ENCODE measurements at regions not wholly inside any gene's neighbourhood (a gene's known extent, or its start where the extent isn't known, plus 50 kb on each side); places are given as distances from the start of the nearest gene placed in this dataset.

GRCh38 chr1:195617106-195617505 lies 991.1 kb downstream of the KCNT2 start:
- intact Hi-C loops (cut with DNase I), result no loop called here
- no peak for DNase-seq (ENCODE audit: low spot score)

- intact Hi-C loops (cut with DNase I), result no loop called here
- DNase-seq (ENCODE audit: low spot score), result no peak
Measured at GRCh38 chr1:195608883-195609282, 999.4 kb downstream of the KCNT2 start.

- intact Hi-C loops (cut with DNase I), result no loop called here
- no peak for DNase-seq (ENCODE audit: low spot score)
Measured at GRCh38 chr1:195606483-195606882, 1001.8 kb downstream of the KCNT2 start.

GRCh38 chr1:195604287-195604686 lies 1004.0 kb downstream of the KCNT2 start:
- intact Hi-C loops (cut with DNase I), result no loop called here

GRCh38 chr1:195597891-195598290 lies 1010.3 kb downstream of the KCNT2 start:
- no peak for DNase-seq (ENCODE audit: low spot score)
- intact Hi-C loops (cut with DNase I), result no loop called here

More at GRCh38 chr1:195604287-195604686, 1004.0 kb downstream of the KCNT2 start:
- DNase-seq (ENCODE audit: low spot score), result no peak

- no peak for DNase-seq (ENCODE audit: low spot score)
- intact Hi-C loops (cut with DNase I), result no loop called here
Measured at GRCh38 chr1:195594773-195595172, 1013.5 kb downstream of the KCNT2 start.

- intact Hi-C loops (cut with DNase I), result no loop called here
- no peak for DNase-seq (ENCODE audit: low spot score)
Measured at GRCh38 chr1:195594322-195594721, 1013.9 kb downstream of the KCNT2 start.

- intact Hi-C loops (cut with DNase I), result no loop called here
- no peak for DNase-seq (ENCODE audit: low spot score)
Measured at GRCh38 chr1:195591917-195592672, 1016.1 kb downstream of the KCNT2 start.

GRCh38 chr1:195590649-195591048 lies 1017.6 kb downstream of the KCNT2 start:
- no peak for DNase-seq (ENCODE audit: low spot score)
- intact Hi-C loops (cut with DNase I), result no loop called here

- intact Hi-C loops (cut with DNase I), result no loop called here
Measured at GRCh38 chr1:195584870-195585624, 1023.2 kb downstream of the KCNT2 start.

GRCh38 chr1:195580988-195581387 lies 1027.3 kb downstream of the KCNT2 start:
- no peak for DNase-seq (ENCODE audit: low spot score)
- intact Hi-C loops (cut with DNase I), result no loop called here

More at GRCh38 chr1:195584870-195585624, 1023.2 kb downstream of the KCNT2 start:
- DNase-seq (ENCODE audit: low spot score), result no peak

GRCh38 chr1:195577748-195578147 lies 1030.5 kb downstream of the KCNT2 start:
- DNase-seq (ENCODE audit: low spot score), result no peak
- intact Hi-C loops (cut with DNase I), result no loop called here

GRCh38 chr1:195576641-195577040 lies 1031.6 kb downstream of the KCNT2 start:
- no peak for DNase-seq (ENCODE audit: low spot score)
- intact Hi-C loops (cut with DNase I), result no loop called here

GRCh38 chr1:195574511-195574910 lies 1033.7 kb downstream of the KCNT2 start:
- DNase-seq (ENCODE audit: low spot score), result no peak
- intact Hi-C loops (cut with DNase I), result no loop called here

- DNase-seq (ENCODE audit: low spot score), result no peak
- intact Hi-C loops (cut with DNase I), result no loop called here
Measured at GRCh38 chr1:195569934-195570333, 1038.3 kb downstream of the KCNT2 start.

GRCh38 chr1:195568389-195568788 lies 1039.9 kb downstream of the KCNT2 start:
- no peak for DNase-seq (ENCODE audit: low spot score)
- intact Hi-C loops (cut with DNase I), result no loop called here

- intact Hi-C loops (cut with DNase I), result no loop called here
- no peak for DNase-seq (ENCODE audit: low spot score)
Measured at GRCh38 chr1:195562074-195562473, 1046.2 kb downstream of the KCNT2 start.

- no peak for DNase-seq (ENCODE audit: low spot score)
- intact Hi-C loops (cut with DNase I), result no loop called here
Measured at GRCh38 chr1:195550071-195550862, 1058.0 kb downstream of the KCNT2 start.

GRCh38 chr1:195530961-195531360 lies 1077.3 kb downstream of the KCNT2 start:
- no peak for DNase-seq (ENCODE audit: low spot score)
- intact Hi-C loops (cut with DNase I), result no loop called here

GRCh38 chr1:195529881-195530280 lies 1078.4 kb downstream of the KCNT2 start:
- intact Hi-C loops (cut with DNase I), result no loop called here
- DNase-seq (ENCODE audit: low spot score), result no peak

Data from posterior vena cava (tissue), 2 donors.